ENCODE measurements at regions not wholly inside any gene's neighbourhood (a gene's known extent, or its start where the extent isn't known, plus 50 kb on each side); places are given as distances from the start of the nearest gene placed in this dataset.

DNA sequence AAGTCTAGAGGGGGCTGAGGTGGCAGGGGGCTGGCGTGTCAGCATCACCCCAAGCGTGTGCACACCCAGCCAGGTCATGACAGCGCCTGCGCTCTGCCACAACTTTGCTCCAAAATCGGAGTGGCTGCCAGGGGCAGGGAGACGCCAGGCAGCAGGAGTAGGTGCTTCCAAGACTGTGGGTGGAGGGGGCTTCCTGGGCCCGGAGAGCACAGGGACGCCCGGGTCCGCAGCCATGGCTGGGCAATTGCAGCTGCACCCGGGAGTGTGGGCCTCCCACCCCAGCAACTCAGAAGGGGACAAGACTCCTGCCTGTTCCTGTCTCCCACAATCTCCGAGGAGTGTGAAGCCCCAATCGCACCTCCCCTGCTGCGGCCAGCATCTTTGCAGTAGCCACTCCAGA is 53.1 kb upstream of the CYYR1 start:
- no peaks in the 10 kb centered on the region for H3K36me3 ChIP-seq
- intact Hi-C loops (cut with DNase I; ENCODE audit: low total_unique reads), result no loop called here
- 86 to 94% (median 93%) methylated on average over 13 to 14 of the region's 14 CpGs for WGBS, 5 donors
- DNase-seq, result no peak
- TF ChIP-seq POLR2A (IDR thresholded peaks at IDR 0.05) (no peak), EP300 (IDR thresholded peaks at IDR 0.05) (no peak), POLR2AphosphoS5 (IDR thresholded peaks at IDR 0.05) (no peak)
- TF ChIP-seq, protein P1, sequence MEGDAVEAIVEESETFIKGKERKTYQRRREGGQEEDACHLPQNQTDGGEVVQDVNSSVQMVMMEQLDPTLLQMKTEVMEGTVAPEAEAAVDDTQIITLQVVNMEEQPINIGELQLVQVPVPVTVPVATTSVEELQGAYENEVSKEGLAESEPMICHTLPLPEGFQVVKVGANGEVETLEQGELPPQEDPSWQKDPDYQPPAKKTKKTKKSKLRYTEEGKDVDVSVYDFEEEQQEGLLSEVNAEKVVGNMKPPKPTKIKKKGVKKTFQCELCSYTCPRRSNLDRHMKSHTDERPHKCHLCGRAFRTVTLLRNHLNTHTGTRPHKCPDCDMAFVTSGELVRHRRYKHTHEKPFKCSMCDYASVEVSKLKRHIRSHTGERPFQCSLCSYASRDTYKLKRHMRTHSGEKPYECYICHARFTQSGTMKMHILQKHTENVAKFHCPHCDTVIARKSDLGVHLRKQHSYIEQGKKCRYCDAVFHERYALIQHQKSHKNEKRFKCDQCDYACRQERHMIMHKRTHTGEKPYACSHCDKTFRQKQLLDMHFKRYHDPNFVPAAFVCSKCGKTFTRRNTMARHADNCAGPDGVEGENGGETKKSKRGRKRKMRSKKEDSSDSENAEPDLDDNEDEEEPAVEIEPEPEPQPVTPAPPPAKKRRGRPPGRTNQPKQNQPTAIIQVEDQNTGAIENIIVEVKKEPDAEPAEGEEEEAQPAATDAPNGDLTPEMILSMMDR (IDR thresholded peaks at IDR 0.05), result no peak
- H3K27me3 ChIP-seq, result no peaks in the 10 kb centered on the region
- no peak overlapping the region for H3K4me3 ChIP-seq
- H3K27ac ChIP-seq, result no peak overlapping the region
- no peaks in the 10 kb centered on the region for H3K4me1 ChIP-seq
- H3K9me3 ChIP-seq, result peaks cover 0 to 5% (median 0%) of the 10 kb centered on the region in 4 donors

DNA sequence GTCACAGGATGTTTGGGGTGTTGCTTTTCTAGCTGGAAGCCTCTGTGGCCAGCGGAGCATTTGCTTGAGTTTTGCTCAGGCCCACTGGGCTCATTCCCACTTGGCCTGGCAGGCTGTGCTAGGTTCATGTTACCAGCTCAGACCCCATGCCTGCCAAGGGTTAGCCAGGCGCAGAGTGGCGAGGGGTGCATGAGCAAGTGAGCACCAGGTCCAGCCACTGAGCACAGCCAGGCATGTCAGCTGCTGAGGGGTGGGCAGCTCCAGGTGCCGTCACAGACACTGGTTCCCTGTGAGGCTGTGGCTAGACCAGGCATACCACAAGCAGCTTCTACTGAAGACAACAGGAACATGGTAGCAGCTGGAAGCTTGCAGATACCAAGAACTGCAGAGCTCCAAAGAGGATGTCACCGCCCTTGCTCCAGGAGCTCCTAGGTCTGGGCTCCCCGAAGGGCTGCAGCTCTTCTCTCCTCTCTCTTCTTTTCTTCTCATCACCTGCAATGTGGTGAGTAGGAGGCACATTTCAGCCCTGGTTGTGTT is 52.0 kb upstream of the CYYR1 start:
- H3K27ac ChIP-seq, result no peak overlapping the region
- no peaks in the 10 kb centered on the region for H3K27me3 ChIP-seq
- H3K9me3 ChIP-seq, result peaks cover 0 to 5% (median 0%) of the 10 kb centered on the region in 4 donors
- H3K4me3 ChIP-seq, result no peak overlapping the region
- intact Hi-C loops (cut with DNase I; ENCODE audit: low total_unique reads), result no loop called here
- 61 to 80% (median 78%) methylated on average over 3 to 6 of the region's 6 CpGs for WGBS, 5 donors
- H3K36me3 ChIP-seq, result no peaks in the 10 kb centered on the region
- TF ChIP-seq POLR2A (IDR thresholded peaks at IDR 0.05) (no peak), POLR2AphosphoS5 (IDR thresholded peaks at IDR 0.05) (no peak), EP300 (IDR thresholded peaks at IDR 0.05) (no peak)
- TF ChIP-seq, protein P1 (IDR thresholded peaks at IDR 0.05), result no peak
- no peak for DNase-seq
- no peaks in the 10 kb centered on the region for H3K4me1 ChIP-seq

Data from stomach (tissue), 8 donors.